HEK293 (cell line): ENCODE measurements at regions not wholly inside any gene's neighbourhood (a gene's known extent, or its start where the extent isn't known, plus 50 kb on each side); places are given as distances from the start of the nearest gene placed in this dataset.

Experiments
- CTCF ChIA-PET: fragments of 350-600 bp; formaldehyde crosslinking; extraction: SDS; loops from one replicate; lab custom pipeline; 2021; ENCODE audit warnings: antibody characterized with exemption; lab: Yijun Ruan, JAX
- POLR2A ChIA-PET: fragments of 300-600 bp; formaldehyde crosslinking; extraction: SDS; loops from one replicate; lab custom pipeline; 2020; ENCODE audit warnings: antibody characterized with exemption, inconsistent platforms; lab: Yijun Ruan, JAX
- H3K27ac ChIP-seq: fragments of 200-500 bp; sonication (Bioruptor generic); 2 replicates; pipeline ENCODE4 v1.5.1; 2014; ENCODE audit warnings: low read depth, low read length, control low read depth, inconsistent platforms; ENCODE audit errors: extremely low read depth
- H3K36me3 ChIP-seq, 2 experiments: fragments of 200-500 bp in 1 of 2; sonication (Bioruptor generic) in 1 of 2; 1 replicate in 1 of 2; 2 replicates in 1 of 2; pipeline ENCODE4 v1.5.1; 2014 to 2017; ENCODE audit warnings: inconsistent platforms in 2 of 2, low read length in 2 of 2; ENCODE audit not compliant: control insufficient read depth in 2 of 2, insufficient read depth in 1 of 2
- H3K4me1 ChIP-seq: fragments of 200-500 bp; sonication (Bioruptor generic); 2 replicates; pipeline ENCODE4 v1.5.1; 2014; ENCODE audit warnings: mild to moderate bottlenecking, low read length, inconsistent platforms; ENCODE audit not compliant: control insufficient read depth, insufficient read depth
- H3K4me3 ChIP-seq: 2 replicates; pipeline ENCODE4 v1.5.1; 2011; ENCODE audit warnings: low read depth, mild to moderate bottlenecking, control low read depth, low read length, moderate library complexity
- H3K9me3 ChIP-seq: fragments of 200-500 bp; sonication (Bioruptor generic); 2 replicates; pipeline ENCODE4 v1.5.1; 2014; ENCODE audit warnings: low read depth, low read length, inconsistent platforms; ENCODE audit not compliant: control insufficient read depth, insufficient read depth
- FEZF1 ChIP-seq: fragments of 450-650 bp; formaldehyde crosslinking; IDR thresholded peaks from 2 replicates; pipeline ENCODE4 v1.5.1; 2016; ENCODE audit warnings: missing biosample characterization, missing genetic modification characterization
- MZF1 ChIP-seq: fragments of 450-650 bp; formaldehyde crosslinking; IDR thresholded peaks from 2 replicates; pipeline ENCODE4 v1.5.1; 2017; ENCODE audit warnings: missing biosample characterization, missing genetic modification characterization, borderline replicate concordance
- SCRT2 ChIP-seq: fragments of 450-650 bp; formaldehyde crosslinking; IDR thresholded peaks from 2 replicates; pipeline ENCODE4 v1.5.1; 2016; ENCODE audit warnings: missing biosample characterization, missing genetic modification characterization
- SP7 ChIP-seq: fragments of 450-650 bp; formaldehyde crosslinking; IDR thresholded peaks from 2 replicates; pipeline ENCODE4 v1.5.1; 2016; ENCODE audit warnings: missing biosample characterization, missing genetic modification characterization
- TRIM28 ChIP-seq: IDR thresholded peaks from 2 replicates; pipeline ENCODE4 v1.6.1; 2011; ENCODE audit warnings: low read length, control low read depth, borderline replicate concordance
- ZFP37 ChIP-seq: fragments of 450-650 bp; formaldehyde crosslinking; IDR thresholded peaks from 2 replicates; pipeline ENCODE4 v1.5.1; 2016; ENCODE audit warnings: missing biosample characterization, missing genetic modification characterization
- ZNF112 ChIP-seq: fragments of 450-650 bp; formaldehyde crosslinking; IDR thresholded peaks from 2 replicates; pipeline ENCODE4 v1.5.0; 2017; ENCODE audit warnings: missing biosample characterization, missing genetic modification characterization
- ZNF133 ChIP-seq: fragments of 450-650 bp; formaldehyde crosslinking; IDR thresholded peaks from 2 replicates; pipeline ENCODE4 v1.5.1; 2016; ENCODE audit warnings: missing biosample characterization, missing genetic modification characterization
- ZNF174 ChIP-seq: fragments of 450-650 bp; formaldehyde crosslinking; IDR thresholded peaks from 2 replicates; pipeline ENCODE4 v1.5.0; 2017; ENCODE audit warnings: missing biosample characterization, mild to moderate bottlenecking, missing genetic modification characterization
- ZNF184 ChIP-seq: fragments of 450-650 bp; IDR thresholded peaks from 2 replicates; pipeline ENCODE4 v1.5.1; 2018; ENCODE audit warnings: missing biosample characterization, mild to moderate bottlenecking, missing genetic modification characterization
- ZNF24 ChIP-seq: fragments of 450-650 bp; formaldehyde crosslinking; IDR thresholded peaks from 2 replicates; pipeline ENCODE4 v1.5.1; 2016; ENCODE audit warnings: missing biosample characterization, missing genetic modification characterization
- ZNF404 ChIP-seq: fragments of 450-650 bp; formaldehyde crosslinking; IDR thresholded peaks from 2 replicates; pipeline ENCODE4 v1.5.1; 2017; ENCODE audit warnings: missing biosample characterization, missing genetic modification characterization
- ZNF548 ChIP-seq: fragments of 450-650 bp; formaldehyde crosslinking; IDR thresholded peaks from 2 replicates; pipeline ENCODE4 v1.5.1; 2016; ENCODE audit warnings: missing biosample characterization, missing genetic modification characterization
- ZNF621 ChIP-seq: fragments of 450-650 bp; formaldehyde crosslinking; IDR thresholded peaks from 2 replicates; pipeline ENCODE4 v1.5.1; 2017; ENCODE audit warnings: missing biosample characterization, missing genetic modification characterization
- ZNF624 ChIP-seq: fragments of 450-650 bp; formaldehyde crosslinking; IDR thresholded peaks from 2 replicates; pipeline ENCODE4 v1.5.1; 2017; ENCODE audit warnings: missing biosample characterization, missing genetic modification characterization
- ZNF747 ChIP-seq: fragments of 450-650 bp; formaldehyde crosslinking; IDR thresholded peaks from 2 replicates; pipeline ENCODE4 v1.5.1; 2016; ENCODE audit warnings: missing biosample characterization, missing genetic modification characterization
- ZSCAN30 ChIP-seq: fragments of 450-650 bp; IDR thresholded peaks from 2 replicates; pipeline ENCODE4 v1.5.1; 2018; ENCODE audit warnings: missing biosample characterization, mild to moderate bottlenecking, missing genetic modification characterization, moderate library complexity
- TF ChIP-seq, protein P1 (sequence below): fragments of 450-650 bp; formaldehyde crosslinking; IDR thresholded peaks from 2 replicates; pipeline ENCODE4 v1.5.1; 2016; ENCODE audit warnings: missing biosample characterization, missing genetic modification characterization
- TF ChIP-seq, protein P2 (sequence below): fragments of 450-650 bp; formaldehyde crosslinking; IDR thresholded peaks from 2 replicates; pipeline ENCODE4 v1.5.1; 2016; ENCODE audit warnings: missing biosample characterization, missing genetic modification characterization
- TF ChIP-seq, protein P3 (sequence below): fragments of 450-650 bp; formaldehyde crosslinking; IDR thresholded peaks from 2 replicates; pipeline ENCODE4 v1.5.0; 2017; ENCODE audit warnings: missing biosample characterization, missing genetic modification characterization, borderline replicate concordance
- TF ChIP-seq, protein P4 (sequence below): fragments of 450-650 bp; formaldehyde crosslinking; IDR thresholded peaks from 2 replicates; pipeline ENCODE4 v1.5.1; 2016; ENCODE audit warnings: missing biosample characterization, missing genetic modification characterization, borderline replicate concordance

DNA sequence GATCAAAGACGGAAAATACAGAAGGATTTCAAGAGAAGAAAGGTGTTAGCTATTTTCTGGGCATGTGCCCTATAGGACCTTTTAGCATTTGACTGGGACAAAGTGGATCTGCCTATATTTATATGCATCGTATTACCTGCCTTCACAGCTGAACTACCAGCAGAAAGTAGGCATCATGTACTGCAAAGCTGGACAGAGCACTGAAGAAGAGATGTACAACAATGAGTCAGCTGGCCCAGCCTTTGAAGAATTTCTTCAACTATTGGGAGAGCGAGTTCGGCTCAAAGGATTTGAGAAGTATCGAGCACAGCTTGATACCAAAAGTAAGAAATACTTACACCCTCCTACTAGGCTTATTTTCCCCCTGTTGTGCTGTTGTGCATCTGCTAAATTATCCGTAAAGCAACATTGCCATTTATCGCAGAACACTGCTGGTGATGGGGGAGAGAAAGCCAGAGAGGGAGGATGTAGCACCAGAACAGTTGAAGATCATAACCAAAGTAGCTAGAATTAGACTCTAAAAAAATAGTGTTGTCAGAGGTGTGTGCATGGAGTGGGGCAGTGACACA, 282.0 kb upstream of the RGS6 start:
- no peaks in the 10 kb centered on the region for H3K36me3 ChIP-seq
- ChIA-PET POLR2A (no interaction called here), CTCF (no interaction called here)

DNA sequence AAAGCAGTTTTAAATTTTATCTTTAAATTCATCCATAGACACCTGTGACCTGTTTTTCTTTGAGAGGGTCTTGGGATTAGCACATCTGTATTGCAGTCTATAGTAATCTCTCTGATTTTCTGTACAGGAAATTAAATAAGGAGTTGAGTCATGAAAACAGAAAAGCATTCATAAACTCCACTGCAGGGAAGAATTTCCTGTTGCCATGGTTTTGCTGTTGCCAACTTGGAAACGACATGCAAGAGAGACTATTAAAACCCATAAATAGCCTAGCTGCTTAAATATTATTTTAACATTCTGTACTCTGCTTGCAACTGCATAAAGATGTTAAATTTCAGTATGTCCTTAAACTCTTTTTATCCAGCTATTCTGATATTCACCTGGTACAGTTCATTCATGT, 281.0 kb upstream of the RGS6 start:
- TF ChIP-seq ZNF174 (tag by site-specific recombination) (no peak), ZNF112 (tag by site-specific recombination) (no peak), ZSCAN30 (tag by site-specific recombination) (no peak), ZNF747 (tag by site-specific recombination) (no peak), ZNF404 (tag by site-specific recombination) (no peak), SP7 (tag by site-specific recombination) (no peak), ZNF548 (no peak), ZFP37 (tag by site-specific recombination) (no peak), ZNF133 (tag by site-specific recombination) (no peak), SCRT2 (tag by site-specific recombination) (no peak), MZF1 (tag by site-specific recombination) (no peak), ZNF624 (tag by site-specific recombination) (no peak)
- TF ChIP-seq, protein P1, sequence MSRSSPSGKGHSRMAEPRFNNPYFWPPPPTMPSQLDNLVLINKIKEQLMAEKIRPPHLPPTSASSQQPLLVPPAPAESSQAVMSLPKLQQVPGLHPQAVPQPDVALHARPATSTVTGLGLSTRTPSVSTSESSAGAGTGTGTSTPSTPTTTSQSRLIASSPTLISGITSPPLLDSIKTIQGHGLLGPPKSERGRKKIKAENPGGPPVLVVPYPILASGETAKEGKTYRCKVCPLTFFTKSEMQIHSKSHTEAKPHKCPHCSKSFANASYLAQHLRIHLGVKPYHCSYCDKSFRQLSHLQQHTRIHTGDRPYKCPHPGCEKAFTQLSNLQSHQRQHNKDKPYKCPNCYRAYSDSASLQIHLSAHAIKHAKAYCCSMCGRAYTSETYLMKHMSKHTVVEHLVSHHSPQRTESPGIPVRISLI, result no peak
- TF ChIP-seq, protein P2, sequence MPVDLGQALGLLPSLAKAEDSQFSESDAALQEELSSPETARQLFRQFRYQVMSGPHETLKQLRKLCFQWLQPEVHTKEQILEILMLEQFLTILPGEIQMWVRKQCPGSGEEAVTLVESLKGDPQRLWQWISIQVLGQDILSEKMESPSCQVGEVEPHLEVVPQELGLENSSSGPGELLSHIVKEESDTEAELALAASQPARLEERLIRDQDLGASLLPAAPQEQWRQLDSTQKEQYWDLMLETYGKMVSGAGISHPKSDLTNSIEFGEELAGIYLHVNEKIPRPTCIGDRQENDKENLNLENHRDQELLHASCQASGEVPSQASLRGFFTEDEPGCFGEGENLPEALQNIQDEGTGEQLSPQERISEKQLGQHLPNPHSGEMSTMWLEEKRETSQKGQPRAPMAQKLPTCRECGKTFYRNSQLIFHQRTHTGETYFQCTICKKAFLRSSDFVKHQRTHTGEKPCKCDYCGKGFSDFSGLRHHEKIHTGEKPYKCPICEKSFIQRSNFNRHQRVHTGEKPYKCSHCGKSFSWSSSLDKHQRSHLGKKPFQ, result no peak
- TF ChIP-seq, protein P3, sequence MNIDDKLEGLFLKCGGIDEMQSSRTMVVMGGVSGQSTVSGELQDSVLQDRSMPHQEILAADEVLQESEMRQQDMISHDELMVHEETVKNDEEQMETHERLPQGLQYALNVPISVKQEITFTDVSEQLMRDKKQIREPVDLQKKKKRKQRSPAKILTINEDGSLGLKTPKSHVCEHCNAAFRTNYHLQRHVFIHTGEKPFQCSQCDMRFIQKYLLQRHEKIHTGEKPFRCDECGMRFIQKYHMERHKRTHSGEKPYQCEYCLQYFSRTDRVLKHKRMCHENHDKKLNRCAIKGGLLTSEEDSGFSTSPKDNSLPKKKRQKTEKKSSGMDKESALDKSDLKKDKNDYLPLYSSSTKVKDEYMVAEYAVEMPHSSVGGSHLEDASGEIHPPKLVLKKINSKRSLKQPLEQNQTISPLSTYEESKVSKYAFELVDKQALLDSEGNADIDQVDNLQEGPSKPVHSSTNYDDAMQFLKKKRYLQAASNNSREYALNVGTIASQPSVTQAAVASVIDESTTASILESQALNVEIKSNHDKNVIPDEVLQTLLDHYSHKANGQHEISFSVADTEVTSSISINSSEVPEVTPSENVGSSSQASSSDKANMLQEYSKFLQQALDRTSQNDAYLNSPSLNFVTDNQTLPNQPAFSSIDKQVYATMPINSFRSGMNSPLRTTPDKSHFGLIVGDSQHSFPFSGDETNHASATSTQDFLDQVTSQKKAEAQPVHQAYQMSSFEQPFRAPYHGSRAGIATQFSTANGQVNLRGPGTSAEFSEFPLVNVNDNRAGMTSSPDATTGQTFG (tag by site-specific recombination), result no peak
- no peaks in the 10 kb centered on the region; the same call in 1 of the 2 replicates for H3K9me3 ChIP-seq
- ChIA-PET CTCF (interaction anchor here (0.6 to 0.7 kb wide), 2 partner anchors 98 to 225 kb away, joined by 3 to 5 read pairs; no protein-coding TSS in a partner anchor), POLR2A (no interaction called here)
- no peak overlapping the region for H3K4me3 ChIP-seq
- H3K36me3 ChIP-seq, result no peaks in the 10 kb centered on the region
- H3K27ac ChIP-seq, result no peak overlapping the region
- H3K4me1 ChIP-seq, result no peaks in the 10 kb centered on the region

More for the DNA sequence above, 282.0 kb upstream of the RGS6 start:
- Histone ChIP-seq H3K4me1 (no peaks in the 10 kb centered on the region), H3K27ac (no peak overlapping the region), H3K9me3 (no peaks in the 10 kb centered on the region; the same call in 1 of the 2 replicates), H3K4me3 (no peak overlapping the region)
- TF ChIP-seq ZNF184 (tag by site-specific recombination), result no peak

DNA sequence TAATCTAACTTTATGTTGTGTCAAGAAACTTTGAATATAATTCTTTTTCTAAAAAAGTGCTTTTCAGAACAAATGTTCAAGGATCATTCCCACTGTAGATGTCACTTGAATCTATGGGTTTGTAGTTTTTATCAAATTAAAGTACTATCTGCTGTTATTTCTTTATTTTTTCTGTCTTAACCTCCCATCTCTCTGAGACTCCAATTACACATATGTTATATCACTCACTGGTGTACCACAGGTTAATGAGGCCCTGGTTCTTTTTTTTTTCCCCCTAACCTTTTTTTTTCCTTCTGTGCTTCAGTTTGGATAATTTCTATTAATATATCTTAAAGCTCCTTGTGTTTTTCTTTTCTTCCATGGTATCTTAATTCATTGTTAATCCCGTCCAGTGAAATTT, 279.9 kb upstream of the RGS6 start:
- H3K9me3 ChIP-seq, result no peaks in the 10 kb centered on the region; the same call in 1 of the 2 replicates
- no peak overlapping the region for H3K4me3 ChIP-seq
- H3K4me1 ChIP-seq, result no peaks in the 10 kb centered on the region
- POLR2A ChIA-PET, result no interaction called here
- no peaks in the 10 kb centered on the region for H3K36me3 ChIP-seq
- CTCF ChIA-PET, result no interaction called here
- H3K27ac ChIP-seq, result no peak overlapping the region
- no peak for TF ChIP-seq ZNF24 (tag by site-specific recombination)
- TF ChIP-seq FEZF1 (tag by site-specific recombination), result no peak
- TF ChIP-seq, protein P4, sequence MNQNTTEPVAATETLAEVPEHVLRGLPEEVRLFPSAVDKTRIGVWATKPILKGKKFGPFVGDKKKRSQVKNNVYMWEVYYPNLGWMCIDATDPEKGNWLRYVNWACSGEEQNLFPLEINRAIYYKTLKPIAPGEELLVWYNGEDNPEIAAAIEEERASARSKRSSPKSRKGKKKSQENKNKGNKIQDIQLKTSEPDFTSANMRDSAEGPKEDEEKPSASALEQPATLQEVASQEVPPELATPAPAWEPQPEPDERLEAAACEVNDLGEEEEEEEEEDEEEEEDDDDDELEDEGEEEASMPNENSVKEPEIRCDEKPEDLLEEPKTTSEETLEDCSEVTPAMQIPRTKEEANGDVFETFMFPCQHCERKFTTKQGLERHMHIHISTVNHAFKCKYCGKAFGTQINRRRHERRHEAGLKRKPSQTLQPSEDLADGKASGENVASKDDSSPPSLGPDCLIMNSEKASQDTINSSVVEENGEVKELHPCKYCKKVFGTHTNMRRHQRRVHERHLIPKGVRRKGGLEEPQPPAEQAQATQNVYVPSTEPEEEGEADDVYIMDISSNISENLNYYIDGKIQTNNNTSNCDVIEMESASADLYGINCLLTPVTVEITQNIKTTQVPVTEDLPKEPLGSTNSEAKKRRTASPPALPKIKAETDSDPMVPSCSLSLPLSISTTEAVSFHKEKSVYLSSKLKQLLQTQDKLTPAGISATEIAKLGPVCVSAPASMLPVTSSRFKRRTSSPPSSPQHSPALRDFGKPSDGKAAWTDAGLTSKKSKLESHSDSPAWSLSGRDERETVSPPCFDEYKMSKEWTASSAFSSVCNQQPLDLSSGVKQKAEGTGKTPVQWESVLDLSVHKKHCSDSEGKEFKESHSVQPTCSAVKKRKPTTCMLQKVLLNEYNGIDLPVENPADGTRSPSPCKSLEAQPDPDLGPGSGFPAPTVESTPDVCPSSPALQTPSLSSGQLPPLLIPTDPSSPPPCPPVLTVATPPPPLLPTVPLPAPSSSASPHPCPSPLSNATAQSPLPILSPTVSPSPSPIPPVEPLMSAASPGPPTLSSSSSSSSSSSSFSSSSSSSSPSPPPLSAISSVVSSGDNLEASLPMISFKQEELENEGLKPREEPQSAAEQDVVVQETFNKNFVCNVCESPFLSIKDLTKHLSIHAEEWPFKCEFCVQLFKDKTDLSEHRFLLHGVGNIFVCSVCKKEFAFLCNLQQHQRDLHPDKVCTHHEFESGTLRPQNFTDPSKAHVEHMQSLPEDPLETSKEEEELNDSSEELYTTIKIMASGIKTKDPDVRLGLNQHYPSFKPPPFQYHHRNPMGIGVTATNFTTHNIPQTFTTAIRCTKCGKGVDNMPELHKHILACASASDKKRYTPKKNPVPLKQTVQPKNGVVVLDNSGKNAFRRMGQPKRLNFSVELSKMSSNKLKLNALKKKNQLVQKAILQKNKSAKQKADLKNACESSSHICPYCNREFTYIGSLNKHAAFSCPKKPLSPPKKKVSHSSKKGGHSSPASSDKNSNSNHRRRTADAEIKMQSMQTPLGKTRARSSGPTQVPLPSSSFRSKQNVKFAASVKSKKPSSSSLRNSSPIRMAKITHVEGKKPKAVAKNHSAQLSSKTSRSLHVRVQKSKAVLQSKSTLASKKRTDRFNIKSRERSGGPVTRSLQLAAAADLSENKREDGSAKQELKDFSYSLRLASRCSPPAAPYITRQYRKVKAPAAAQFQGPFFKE (tag by site-specific recombination), result no peak
- TF ChIP-seq ZNF621 (tag by site-specific recombination), result no peak
- no peak for TF ChIP-seq ZNF404 (tag by site-specific recombination)
- 0 out of 2 replicates have a peak, but pooled peaks have one; percentile 29 for TF ChIP-seq TRIM28
